ENCODE measurements at regions not wholly inside any gene's neighbourhood (a gene's known extent, or its start where the extent isn't known, plus 50 kb on each side); places are given as distances from the start of the nearest gene placed in this dataset.

- Histone ChIP-seq H3K27ac (ENCODE audit: control insufficient read depth, insufficient read depth, low read length) (no peak overlapping the region), H3K9ac (ENCODE audit: control insufficient read depth, extremely low read depth, insufficient read depth, low read length) (no peak overlapping the region), H3K9me1 (ENCODE audit: control insufficient read depth, extremely low read depth, insufficient read depth, low read length) (no peaks in the 10 kb centered on the region), H3K79me2 (ENCODE audit: control insufficient read depth, insufficient read depth, low read length) (no peaks in the 10 kb centered on the region), H4K20me1 (ENCODE audit: control insufficient read depth, extremely low read depth, insufficient read depth, low read length) (no peaks in the 10 kb centered on the region), H2AFZ (ENCODE audit: control insufficient read depth, low read length) (no peak overlapping the region), H3K27me3 (ENCODE audit: control insufficient read depth, extremely low read depth, insufficient read depth, low read length) (no peaks in the 10 kb centered on the region), H3K4me1 (ENCODE audit: control insufficient read depth, extremely low read depth, insufficient read depth, low read length) (no peaks in the 10 kb centered on the region), H3K4me2 (ENCODE audit: control insufficient read depth, extremely low read depth, insufficient read depth, low read depth, low read length) (no peak overlapping the region), H3K36me3 (ENCODE audit: control insufficient read depth in 2 of 2, extremely low read depth in 1 of 2, insufficient read depth in 2 of 2, low read length in 2 of 2) (no peaks in the 10 kb centered on the region), H3K4me3 (ENCODE audit: control insufficient read depth in 2 of 3, extremely low read depth in 1 of 3, insufficient read depth in 2 of 3, low read depth in 1 of 3, low read length in 3 of 3) (no peak overlapping the region), H3K9me3 (ENCODE audit: control insufficient read depth, low read depth, low read length) (no peaks in the 10 kb centered on the region)
- TF ChIP-seq CTCF (optimal IDR thresholded peaks at IDR 0.05 in 1 of 3, IDR thresholded peaks at IDR 0.05 in 1 of 3, conservative IDR thresholded peaks at IDR 0.05 in 1 of 3; ENCODE audit: extremely low read depth in 1 of 3, insufficient read depth in 2 of 3, low read length in 3 of 3), result no peak
- DNase-seq (ENCODE audit: low read depth, low spot score), result no peak
- dilution Hi-C loops (cut with MboI; ENCODE audit: extremely low pct_ligation_motif_present, low sequenced_read_pairs), result no loop called here
- no peak for FAIRE-seq
Observed at GRCh38 chrX:23235051-23235450, 99.6 kb upstream of the PTCHD1 start.

- Histone ChIP-seq H3K4me2 (ENCODE audit: control insufficient read depth, extremely low read depth, insufficient read depth, low read depth, low read length) (no peak overlapping the region), H3K4me3 (ENCODE audit: control insufficient read depth in 2 of 3, extremely low read depth in 1 of 3, insufficient read depth in 2 of 3, low read depth in 1 of 3, low read length in 3 of 3) (no peak overlapping the region), H4K20me1 (ENCODE audit: control insufficient read depth, extremely low read depth, insufficient read depth, low read length) (no peaks in the 10 kb centered on the region), H3K79me2 (ENCODE audit: control insufficient read depth, insufficient read depth, low read length) (no peaks in the 10 kb centered on the region), H3K27me3 (ENCODE audit: control insufficient read depth, extremely low read depth, insufficient read depth, low read length) (no peaks in the 10 kb centered on the region), H2AFZ (ENCODE audit: control insufficient read depth, low read length) (no peak overlapping the region), H3K4me1 (ENCODE audit: control insufficient read depth, extremely low read depth, insufficient read depth, low read length) (no peaks in the 10 kb centered on the region), H3K9me1 (ENCODE audit: control insufficient read depth, extremely low read depth, insufficient read depth, low read length) (no peaks in the 10 kb centered on the region), H3K36me3 (ENCODE audit: control insufficient read depth in 2 of 2, extremely low read depth in 1 of 2, insufficient read depth in 2 of 2, low read length in 2 of 2) (no peaks in the 10 kb centered on the region), H3K9ac (ENCODE audit: control insufficient read depth, extremely low read depth, insufficient read depth, low read length) (no peak overlapping the region), H3K27ac (ENCODE audit: control insufficient read depth, insufficient read depth, low read length) (no peak overlapping the region), H3K9me3 (ENCODE audit: control insufficient read depth, low read depth, low read length) (no peaks in the 10 kb centered on the region)
- dilution Hi-C loops (cut with MboI; ENCODE audit: extremely low pct_ligation_motif_present, low sequenced_read_pairs), result no loop called here
- TF ChIP-seq CTCF (optimal IDR thresholded peaks at IDR 0.05 in 1 of 3, IDR thresholded peaks at IDR 0.05 in 1 of 3, conservative IDR thresholded peaks at IDR 0.05 in 1 of 3; ENCODE audit: extremely low read depth in 1 of 3, insufficient read depth in 2 of 3, low read length in 3 of 3) (no peak), EZH2 (IDR thresholded peaks at IDR 0.05; ENCODE audit: low read length) (no peak)
- FAIRE-seq (no peak), DNase-seq (ENCODE audit: low read depth, low spot score) (no peak)
Observed at GRCh38 chrX:23246001-23246400, 88.6 kb upstream of the PTCHD1 start.

Data from keratinocyte (primary cell).